ENCODE measurements at regions not wholly inside any gene's neighbourhood (a gene's known extent, or its start where the extent isn't known, plus 50 kb on each side); places are given as distances from the start of the nearest gene placed in this dataset.
A peak's percentile ranks its signal among the peaks of the same experiment; 100 is the strongest.

- Histone ChIP-seq H3K36me3 (ENCODE audit: insufficient read depth, low read length) (no peaks in the 10 kb centered on the region), H3K9me3 (ENCODE audit: low read length) (no peaks in the 10 kb centered on the region), H3K9ac (ENCODE audit: low read length) (no peak overlapping the region), H3K27ac (ENCODE audit: low read length) (no peak overlapping the region), H3K4me3 (ENCODE audit: low read length) (no peak overlapping the region), H3K79me2 (replicated peaks; ENCODE audit: insufficient read depth, low read length) (no peaks in the 10 kb centered on the region), H3K27me3 (ENCODE audit: insufficient read depth, low read depth, low read length) (no peaks in the 10 kb centered on the region), H4K20me1 (ENCODE audit: insufficient read depth) (no peaks in the 10 kb centered on the region), H3F3A (ENCODE audit: insufficient read depth, low read length, poor library complexity, severe bottlenecking) (no peaks in the 10 kb centered on the region), H3K4me2 (ENCODE audit: low read length) (no peak overlapping the region), H2AFZ (ENCODE audit: low read depth, low read length) (no peak overlapping the region), H3K9me2 (ENCODE audit: insufficient read depth, low read length) (no peaks in the 10 kb centered on the region)
- TF ChIP-seq EZH2 (IDR thresholded peaks at IDR 0.05; ENCODE audit: borderline replicate concordance, insufficient read depth, low read length, poor library complexity, severe bottlenecking), result no peak
- TF ChIP-seq TAF1 (IDR thresholded peaks at IDR 0.05; ENCODE audit: low read depth), result no peak
- no peak for TF ChIP-seq CTCF (IDR thresholded peaks at IDR 0.05; ENCODE audit: poor library complexity, severe bottlenecking)
- no peak for TF ChIP-seq MXI1 (conservative IDR thresholded peaks at IDR 0.05; ENCODE audit: poor library complexity, severe bottlenecking)
- TF ChIP-seq EP300 (conservative IDR thresholded peaks at IDR 0.05; ENCODE audit: poor library complexity, severe bottlenecking), result no peak
- no peak for TF ChIP-seq POLR2AphosphoS5 (IDR thresholded peaks at IDR 0.05)
- no peak for TF ChIP-seq SMC3 (conservative IDR thresholded peaks at IDR 0.05; ENCODE audit: poor library complexity)
Observed at GRCh38 chr21:41079159-41079558, 88.8 kb upstream of the BACE2 start.

GRCh38 chr21:41080485-41081121 is 87.4 kb upstream of the BACE2 start:
- no peak overlapping the region for H3K9ac ChIP-seq (ENCODE audit: low read length)

GRCh38 chr21:41086569-41086968 is 81.4 kb upstream of the BACE2 start:
- no peak overlapping the region for H3K4me2 ChIP-seq (ENCODE audit: low read length)
- no peaks in the 10 kb centered on the region for H3K9me2 ChIP-seq (ENCODE audit: insufficient read depth, low read length)
- H2AFZ ChIP-seq (ENCODE audit: low read depth, low read length), result peak overlapping the region; percentile 4
- no peak overlapping the region for H3K27ac ChIP-seq (ENCODE audit: low read length)
- no peaks in the 10 kb centered on the region for H3K36me3 ChIP-seq (ENCODE audit: insufficient read depth, low read length)
- H3K9me3 ChIP-seq (ENCODE audit: low read length), result no peaks in the 10 kb centered on the region
- no peak overlapping the region for H3K9ac ChIP-seq (ENCODE audit: low read length)
- no peaks in the 10 kb centered on the region for H3K27me3 ChIP-seq (ENCODE audit: insufficient read depth, low read depth, low read length)
- no peaks in the 10 kb centered on the region for H4K20me1 ChIP-seq (ENCODE audit: insufficient read depth)
- TF ChIP-seq REST (IDR thresholded peaks at IDR 0.05; ENCODE audit: borderline replicate concordance) (no peak), SMC3 (conservative IDR thresholded peaks at IDR 0.05; ENCODE audit: poor library complexity) (no peak), MXI1 (conservative IDR thresholded peaks at IDR 0.05; ENCODE audit: poor library complexity, severe bottlenecking) (no peak), CTCF (IDR thresholded peaks at IDR 0.05; ENCODE audit: poor library complexity, severe bottlenecking) (no peak), POLR2AphosphoS5 (IDR thresholded peaks at IDR 0.05) (no peak), EZH2 (IDR thresholded peaks at IDR 0.05; ENCODE audit: borderline replicate concordance, insufficient read depth, low read length, poor library complexity, severe bottlenecking) (no peak), RAD21 (conservative IDR thresholded peaks at IDR 0.05) (no peak), EP300 (conservative IDR thresholded peaks at IDR 0.05; ENCODE audit: poor library complexity, severe bottlenecking) (no peak), TAF1 (IDR thresholded peaks at IDR 0.05; ENCODE audit: low read depth) (no peak)
- H3K79me2 ChIP-seq (replicated peaks; ENCODE audit: insufficient read depth, low read length), result no peaks in the 10 kb centered on the region
- H3F3A ChIP-seq (ENCODE audit: insufficient read depth, low read length, poor library complexity, severe bottlenecking), result no peaks in the 10 kb centered on the region
- no peak overlapping the region for H3K4me3 ChIP-seq (ENCODE audit: low read length)

More at GRCh38 chr21:41080485-41081121, 87.4 kb upstream of the BACE2 start:
- no peaks in the 10 kb centered on the region for H3K9me2 ChIP-seq (ENCODE audit: insufficient read depth, low read length)
- H3K4me3 ChIP-seq (ENCODE audit: low read length), result no peak overlapping the region
- no peak overlapping the region for H3K4me2 ChIP-seq (ENCODE audit: low read length)
- H3K27me3 ChIP-seq (ENCODE audit: insufficient read depth, low read depth, low read length), result no peaks in the 10 kb centered on the region
- H3K27ac ChIP-seq (ENCODE audit: low read length), result no peak overlapping the region
- H3K9me3 ChIP-seq (ENCODE audit: low read length), result no peaks in the 10 kb centered on the region
- no peak overlapping the region for H2AFZ ChIP-seq (ENCODE audit: low read depth, low read length)
- TF ChIP-seq MXI1 (conservative IDR thresholded peaks at IDR 0.05; ENCODE audit: poor library complexity, severe bottlenecking) (no peak), TAF1 (IDR thresholded peaks at IDR 0.05; ENCODE audit: low read depth) (no peak)
- no peaks in the 10 kb centered on the region for H3K79me2 ChIP-seq (replicated peaks; ENCODE audit: insufficient read depth, low read length)
- no peaks in the 10 kb centered on the region for H3K36me3 ChIP-seq (ENCODE audit: insufficient read depth, low read length)
- no peaks in the 10 kb centered on the region for H4K20me1 ChIP-seq (ENCODE audit: insufficient read depth)
- H3F3A ChIP-seq (ENCODE audit: insufficient read depth, low read length, poor library complexity, severe bottlenecking), result no peaks in the 10 kb centered on the region
